Esophagus muscularis mucosa (tissue), 3 donors: ENCODE measurements at regions not wholly inside any gene's neighbourhood (a gene's known extent, or its start where the extent isn't known, plus 50 kb on each side); places are given as distances from the start of the nearest gene placed in this dataset.

Experiments
- POLR2A ChIP-seq: fragments of 450-650 bp; IDR thresholded peaks from one replicate; pipeline ENCODE4 v1.6.1; 2017; ENCODE audit warnings: antibody characterized with exemption, moderate library complexity, mild to moderate bottlenecking, low read depth
- TF ChIP-seq, protein P1 (sequence below), 3 experiments: fragments of 200-600 bp in 2 of 3; fragments of 450-650 bp in 1 of 3; sonication (generic) in 2 of 3; IDR thresholded peaks; one replicate each; pipeline ENCODE4 v1.5.1; 2017 to 2019; ENCODE audit warnings: antibody characterized with exemption in 3 of 3, mild to moderate bottlenecking in 2 of 3, moderate library complexity in 1 of 3

DNA sequence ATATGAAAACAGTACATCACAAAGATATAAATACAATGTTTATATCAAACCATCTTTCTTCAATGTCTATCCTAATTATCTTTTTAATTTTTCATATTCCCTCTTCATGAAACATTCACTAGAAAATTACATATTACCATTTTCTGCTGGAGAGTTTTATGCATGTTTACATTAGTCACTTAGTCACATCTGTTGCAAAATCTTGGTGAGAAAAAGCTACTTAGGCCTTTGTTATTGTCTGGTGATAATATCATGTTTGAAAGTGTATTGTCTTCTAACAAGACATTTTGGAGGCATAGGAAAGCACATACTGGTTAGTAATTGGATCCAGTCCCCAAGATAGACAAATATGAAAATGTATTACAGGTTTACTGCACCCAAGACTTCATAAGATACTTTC lies 163.6 kb downstream of the GNAI1 start:
- no peak for TF ChIP-seq POLR2A
- TF ChIP-seq, protein P1, sequence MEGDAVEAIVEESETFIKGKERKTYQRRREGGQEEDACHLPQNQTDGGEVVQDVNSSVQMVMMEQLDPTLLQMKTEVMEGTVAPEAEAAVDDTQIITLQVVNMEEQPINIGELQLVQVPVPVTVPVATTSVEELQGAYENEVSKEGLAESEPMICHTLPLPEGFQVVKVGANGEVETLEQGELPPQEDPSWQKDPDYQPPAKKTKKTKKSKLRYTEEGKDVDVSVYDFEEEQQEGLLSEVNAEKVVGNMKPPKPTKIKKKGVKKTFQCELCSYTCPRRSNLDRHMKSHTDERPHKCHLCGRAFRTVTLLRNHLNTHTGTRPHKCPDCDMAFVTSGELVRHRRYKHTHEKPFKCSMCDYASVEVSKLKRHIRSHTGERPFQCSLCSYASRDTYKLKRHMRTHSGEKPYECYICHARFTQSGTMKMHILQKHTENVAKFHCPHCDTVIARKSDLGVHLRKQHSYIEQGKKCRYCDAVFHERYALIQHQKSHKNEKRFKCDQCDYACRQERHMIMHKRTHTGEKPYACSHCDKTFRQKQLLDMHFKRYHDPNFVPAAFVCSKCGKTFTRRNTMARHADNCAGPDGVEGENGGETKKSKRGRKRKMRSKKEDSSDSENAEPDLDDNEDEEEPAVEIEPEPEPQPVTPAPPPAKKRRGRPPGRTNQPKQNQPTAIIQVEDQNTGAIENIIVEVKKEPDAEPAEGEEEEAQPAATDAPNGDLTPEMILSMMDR (IDR thresholded peaks at IDR 0.05): no peak
